ENCODE measurements at regions not wholly inside any gene's neighbourhood (a gene's known extent, or its start where the extent isn't known, plus 50 kb on each side); places are given as distances from the start of the nearest gene placed in this dataset.

- no peak for TF ChIP-seq CTCF (IDR thresholded peaks at IDR 0.05)
- no peak for TF ChIP-seq EZH2 (IDR thresholded peaks at IDR 0.05; ENCODE audit: borderline replicate concordance, insufficient read depth, low read depth, low read length, poor library complexity, severe bottlenecking)
These were observed 156.5 kb upstream of the PRDM1 start for GRCh38 chr6:105929626-105930025.
